NCI-H2081 treated with DMSO at 0.1 percent for 48 hours (cell line): ENCODE measurements at regions not wholly inside any gene's neighbourhood (a gene's known extent, or its start where the extent isn't known, plus 50 kb on each side); places are given as distances from the start of the nearest gene placed in this dataset.
"Not testable (repeated sequence)": the region's sequence is repeated elsewhere in the genome, so short reads cannot be mapped to it uniquely, and the experiment has no call there.

ENCODE experiments used
- DNase-seq: peaks from one replicate; lab custom pipeline; 2025; lab: John Stamatoyannopoulos, UW

DNA sequence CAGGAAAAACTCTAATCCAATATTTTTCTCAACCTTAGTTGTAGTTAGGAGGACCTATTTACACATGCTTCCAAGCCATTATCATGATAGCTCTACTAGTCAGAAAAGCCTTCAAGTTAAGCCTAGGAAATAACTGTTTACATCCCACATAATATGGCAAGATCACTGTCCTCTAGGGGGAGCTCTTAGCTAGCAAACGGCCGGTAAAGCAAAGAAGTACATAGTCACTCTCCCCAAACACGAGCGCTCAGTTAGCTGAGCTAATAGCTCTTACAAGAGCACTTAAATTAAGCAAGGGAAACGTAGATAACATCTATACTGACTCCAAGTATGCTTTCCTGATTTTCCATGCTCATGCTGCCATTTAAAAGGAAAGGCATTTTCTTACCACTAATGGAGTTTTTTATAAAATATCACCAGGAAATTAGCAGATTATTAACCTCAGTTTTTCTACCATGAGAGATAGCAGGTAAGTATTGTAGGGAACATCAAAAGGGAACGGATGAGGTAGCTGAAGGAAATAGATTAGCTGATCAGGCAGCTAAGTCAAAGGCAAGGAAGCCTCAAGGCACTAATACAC lies 100.6 kb upstream of the PABPC3 start:
- peak; percentile 19 for DNase-seq

DNA sequence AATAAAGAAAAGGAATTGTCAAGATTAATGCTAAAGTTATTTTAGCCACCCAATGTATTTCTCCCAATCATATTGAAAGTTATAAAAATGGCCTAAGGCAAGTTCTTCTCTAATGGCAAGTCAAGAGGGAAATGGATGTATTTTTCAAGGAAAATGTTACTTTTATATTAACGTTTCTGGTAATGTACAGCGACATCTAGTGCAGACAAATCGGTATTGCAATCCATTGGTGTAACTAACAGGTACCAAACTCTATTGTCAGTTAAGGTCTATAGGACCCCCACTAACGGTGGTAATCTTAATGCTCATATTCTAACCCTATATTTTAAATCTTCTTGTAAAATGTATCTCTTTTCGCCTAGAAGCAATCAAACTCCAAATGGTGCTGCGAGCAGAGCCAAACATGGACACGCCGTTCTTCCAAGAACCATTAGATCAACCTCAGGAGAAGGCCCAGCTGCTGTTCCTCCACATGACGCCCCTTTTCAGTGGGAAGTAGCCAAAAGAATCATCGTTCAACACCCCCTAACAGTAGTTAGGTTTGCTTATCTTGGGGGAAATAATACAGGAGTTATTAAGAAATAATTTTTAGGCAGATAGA lies 98.5 kb upstream of the PABPC3 start:
- DNase-seq = no peak

DNA sequence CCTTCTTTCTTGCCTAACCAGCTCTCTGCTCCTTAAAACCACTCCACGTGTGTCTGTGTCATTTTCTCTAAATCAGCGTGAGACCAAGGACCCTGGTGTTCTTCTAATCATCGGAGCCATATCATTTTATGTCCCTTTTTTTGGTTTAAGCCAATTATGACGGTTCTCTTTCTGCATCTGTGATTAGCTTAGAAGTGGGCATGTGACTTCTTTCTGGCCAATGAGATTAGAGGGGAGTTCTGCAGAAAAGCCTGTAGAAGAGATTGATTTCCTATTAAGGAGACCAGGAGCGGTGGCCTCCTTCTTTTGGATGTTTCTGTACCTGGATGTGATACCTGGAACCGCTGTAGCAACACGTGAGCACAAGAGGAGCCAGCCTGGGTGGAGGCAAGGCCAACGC lies 97.5 kb upstream of the PABPC3 start:
- DNase-seq = no peak

DNA sequence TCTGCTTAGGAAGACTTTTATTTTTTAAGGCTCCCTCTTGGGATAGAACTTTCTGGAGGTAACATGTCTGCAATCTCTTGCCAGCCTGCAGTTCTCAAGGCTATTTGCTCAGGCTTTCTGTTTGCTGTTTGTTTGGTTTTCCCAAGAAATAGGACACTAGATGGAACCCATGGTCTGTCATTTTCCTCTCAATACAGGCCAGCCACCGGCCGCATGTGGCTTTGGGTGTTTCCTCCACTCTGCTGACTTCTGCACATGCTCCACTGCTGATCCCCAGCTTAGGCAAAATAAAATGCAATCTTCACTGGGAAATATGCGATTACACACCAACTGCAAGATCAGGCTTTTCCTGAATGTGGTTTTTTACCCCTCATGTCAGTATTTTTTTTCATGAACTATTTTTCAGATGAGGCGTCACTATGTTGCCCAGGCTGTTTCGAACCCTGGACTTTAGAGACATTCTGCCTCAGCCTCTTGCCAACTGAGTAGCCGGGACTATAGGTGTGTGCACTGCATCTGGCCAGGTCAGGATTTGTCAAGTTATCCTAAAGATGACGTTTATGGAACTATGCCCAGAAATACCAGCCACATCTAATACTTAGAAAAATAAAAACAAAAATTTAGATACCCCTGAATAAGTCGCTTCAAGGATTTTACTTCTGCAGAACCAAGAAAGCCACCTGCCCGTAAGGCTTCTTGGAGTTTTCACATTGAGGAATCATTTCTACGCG lies 94.3 kb upstream of the PABPC3 start:
- DNase-seq = no peak

DNA sequence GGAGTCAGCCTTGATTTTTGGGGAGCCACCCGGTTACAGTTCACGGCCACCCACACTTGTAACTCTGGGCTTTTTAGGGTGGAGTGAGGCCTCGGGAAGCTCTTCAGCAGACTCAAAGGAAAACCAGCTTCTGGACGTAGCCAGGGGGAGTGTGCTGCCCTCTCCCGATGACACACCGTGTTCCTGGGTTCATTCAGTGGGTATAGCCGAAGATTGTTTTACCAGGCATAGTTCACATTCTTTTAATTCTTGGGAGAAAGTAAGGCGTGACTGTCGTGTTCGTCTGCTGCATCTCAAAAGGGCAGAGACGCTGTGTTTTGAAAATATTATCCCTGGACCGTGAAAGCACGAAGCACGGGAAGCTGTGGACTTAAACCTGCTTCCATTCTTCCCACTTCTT lies 93.6 kb upstream of the PABPC3 start:
- not testable (repeated sequence) for DNase-seq

DNA sequence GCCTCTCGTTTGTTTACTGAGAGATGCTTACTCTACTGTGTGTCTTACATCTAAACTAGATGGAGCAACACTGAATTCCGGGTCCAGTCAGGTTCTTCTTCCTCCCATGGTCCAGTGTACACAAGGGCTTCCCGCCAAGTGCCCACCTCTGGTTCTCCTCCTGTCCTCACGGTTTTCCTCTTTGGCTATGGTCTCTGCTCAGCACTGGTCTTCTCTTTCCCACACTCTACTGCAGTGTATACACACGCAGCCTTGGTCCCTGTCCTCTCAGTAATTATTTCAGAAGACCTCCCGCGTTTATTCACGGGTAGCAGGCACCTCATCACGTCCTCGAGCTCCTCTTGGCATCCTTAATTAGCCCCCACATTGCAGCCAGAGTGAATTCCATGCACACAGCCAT lies 91.4 kb upstream of the PABPC3 start:
- not testable (repeated sequence) for DNase-seq

DNA sequence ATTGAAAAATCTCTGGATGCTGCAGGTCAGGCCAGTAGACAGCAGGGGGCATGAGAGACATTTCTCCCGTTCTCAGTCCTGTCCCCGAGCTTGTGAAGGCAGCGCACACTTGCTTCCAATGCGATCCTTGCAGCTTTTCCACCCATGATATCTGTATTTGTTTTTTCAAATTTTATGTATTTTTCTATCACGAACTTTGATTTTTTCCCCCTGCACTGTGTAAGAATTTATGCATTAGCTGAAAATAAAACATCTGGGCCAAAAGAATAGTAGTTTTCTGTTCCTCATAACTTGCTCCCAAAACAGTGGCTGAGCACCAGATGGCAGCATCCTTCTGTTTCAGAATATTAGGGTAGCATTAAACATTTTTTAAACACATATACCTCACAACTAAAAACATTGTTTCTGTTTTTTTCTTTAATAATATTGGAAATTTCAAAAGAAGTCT lies 90.9 kb upstream of the PABPC3 start:
- not testable (repeated sequence) for DNase-seq

DNA sequence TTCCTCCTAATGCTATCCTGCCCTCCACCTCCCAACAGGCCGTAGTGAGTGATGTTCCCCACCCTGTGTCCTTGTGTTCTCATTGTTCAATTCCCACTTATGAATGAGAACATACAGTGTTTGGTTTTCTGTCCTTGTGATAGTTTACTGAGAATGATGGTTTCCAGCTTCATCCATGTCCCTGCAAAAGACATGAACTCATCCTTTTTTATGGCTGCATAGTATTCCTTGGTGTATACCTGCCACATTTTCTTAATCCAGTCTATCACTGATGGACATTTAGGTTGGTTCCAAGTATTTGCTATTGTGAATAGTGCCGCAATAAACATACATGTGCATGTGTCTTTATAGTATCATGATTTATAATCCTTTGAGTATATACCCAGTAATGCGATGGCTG lies 88.5 kb upstream of the PABPC3 start:
- DNase-seq = not testable (repeated sequence)

DNA sequence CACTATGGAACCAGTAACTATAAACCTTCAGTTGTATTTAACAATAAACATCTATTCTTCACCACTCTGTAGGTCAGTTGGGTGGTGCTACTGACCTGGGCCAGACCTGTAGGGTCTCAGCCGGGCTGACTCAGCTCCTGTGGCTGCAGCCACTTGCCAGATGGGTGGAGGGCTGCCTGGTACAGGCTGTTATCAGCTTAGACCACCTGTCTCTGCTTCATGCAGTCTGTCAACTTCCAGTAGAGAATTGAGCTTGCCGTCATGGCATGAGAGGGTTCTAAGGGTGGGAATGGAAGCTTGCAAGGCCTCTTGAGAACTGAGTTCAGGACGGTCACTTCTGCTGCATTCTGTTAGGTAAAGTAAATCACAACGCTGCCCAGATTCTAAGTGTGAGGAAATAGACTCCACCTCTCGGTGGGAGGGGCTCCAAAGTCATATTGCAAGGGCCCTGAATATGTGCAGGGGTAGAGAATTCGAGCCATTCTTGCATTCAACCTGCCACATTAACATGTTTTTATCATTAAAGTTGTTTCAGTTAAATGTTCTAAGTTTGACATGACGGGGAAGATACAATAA lies 81.5 kb upstream of the PABPC3 start:
- DNase-seq = not testable (repeated sequence)

DNA sequence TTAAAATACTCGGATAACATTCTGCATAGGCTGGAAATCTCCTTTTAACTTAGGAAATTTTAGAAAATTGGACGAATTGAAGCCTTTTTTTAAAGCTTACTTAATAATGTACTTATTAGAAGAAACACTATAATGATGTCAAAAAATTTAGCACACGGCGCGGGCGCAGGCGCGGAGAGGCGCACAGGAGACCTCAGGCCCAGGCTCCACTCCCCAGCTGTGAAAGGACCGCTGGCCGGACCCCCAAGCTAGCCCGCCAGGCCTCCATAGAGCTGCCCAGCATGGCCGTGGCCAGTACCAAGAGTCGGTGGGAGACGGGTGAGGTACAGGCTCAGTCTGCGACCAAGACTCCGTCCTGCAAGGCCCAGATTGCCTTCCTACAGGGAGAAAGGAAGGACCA lies 78.8 kb upstream of the PABPC3 start:
- not testable (repeated sequence) for DNase-seq

DNA sequence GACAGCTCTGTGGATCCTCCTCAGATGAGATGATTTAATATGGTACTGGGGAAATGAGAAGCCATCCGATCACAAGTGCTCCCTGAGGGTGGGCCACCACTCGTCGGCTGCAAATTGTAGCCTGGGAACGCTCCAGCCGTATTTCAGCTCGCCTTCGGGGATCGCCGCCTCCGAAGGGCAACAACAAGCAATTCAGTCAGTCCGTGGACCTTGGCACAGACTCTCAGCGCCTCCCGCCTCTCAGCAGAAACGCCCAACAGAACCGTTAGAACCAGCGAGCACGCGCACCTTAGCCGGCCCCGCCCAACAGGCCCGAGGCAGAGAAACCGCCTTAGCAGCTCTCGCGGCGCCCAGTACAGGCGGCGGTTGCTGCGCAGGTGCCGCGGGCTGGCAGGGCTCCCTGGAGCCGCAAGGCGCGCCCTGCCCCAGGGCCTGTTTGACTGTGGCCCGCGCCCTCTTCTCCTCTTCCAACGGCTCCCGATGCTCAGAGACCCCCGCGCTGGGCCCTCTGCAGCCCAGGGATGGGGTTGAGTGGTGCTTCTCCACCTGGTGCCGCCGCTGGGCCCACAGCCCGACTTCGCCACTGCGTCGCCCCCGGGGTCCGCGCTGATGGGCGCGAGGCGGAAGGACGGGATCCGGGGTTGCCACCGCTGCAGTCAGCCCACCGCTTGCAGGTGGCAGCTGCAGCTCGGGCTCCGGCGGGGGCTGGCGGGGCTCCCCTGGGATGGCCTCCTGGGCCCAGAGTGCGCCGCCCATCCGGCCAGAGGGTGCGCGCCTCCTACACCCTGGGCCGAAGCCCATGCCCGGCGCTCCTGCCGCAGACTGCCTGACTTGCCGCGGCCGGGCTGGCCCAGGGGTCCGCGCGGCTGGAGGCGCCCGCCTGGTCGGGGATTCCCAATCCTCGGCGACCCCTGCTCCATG lies 77.9 kb upstream of the PABPC3 start:
- peak; percentile 17 for DNase-seq

DNA sequence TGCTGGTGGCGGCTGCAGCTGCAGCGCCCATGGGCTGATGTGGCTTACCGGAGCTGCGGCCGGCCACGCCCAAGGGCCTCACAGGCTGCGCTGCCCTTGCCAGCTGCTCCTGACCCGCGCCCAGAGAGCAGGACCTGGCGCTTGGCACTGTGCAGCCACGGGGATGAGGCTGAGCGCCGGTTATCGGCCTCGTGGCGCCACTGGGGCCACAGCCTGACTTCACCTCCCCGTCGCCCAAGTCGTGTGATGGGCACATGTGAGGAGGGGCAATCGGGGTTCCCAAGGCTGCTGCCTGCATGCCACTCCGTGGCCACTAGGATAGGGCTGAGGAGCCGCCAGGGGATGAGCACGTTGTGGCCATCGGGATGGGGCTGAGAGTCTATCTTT lies 77.2 kb upstream of the PABPC3 start:
- no peak for DNase-seq

DNA sequence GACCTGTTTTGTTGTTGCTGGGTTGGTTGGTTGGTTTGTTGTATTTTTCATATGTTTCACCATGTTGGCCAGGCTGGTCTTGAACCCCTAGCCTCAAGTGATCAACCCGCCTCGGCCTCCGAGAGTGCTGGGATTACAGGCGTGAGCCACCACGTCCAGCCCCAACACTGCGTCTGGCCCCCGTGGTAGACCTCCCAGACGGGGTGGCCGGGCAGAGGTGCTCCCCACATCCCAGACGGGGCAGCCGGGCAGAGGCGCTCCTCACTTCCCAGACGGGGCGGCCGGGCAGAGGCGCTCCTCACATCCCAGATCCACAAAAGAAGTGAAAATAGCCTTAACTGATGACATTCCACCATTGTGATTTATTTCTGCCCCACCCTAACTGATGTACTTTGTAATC lies 76.2 kb upstream of the PABPC3 start:
- DNase-seq = not testable (repeated sequence)

DNA sequence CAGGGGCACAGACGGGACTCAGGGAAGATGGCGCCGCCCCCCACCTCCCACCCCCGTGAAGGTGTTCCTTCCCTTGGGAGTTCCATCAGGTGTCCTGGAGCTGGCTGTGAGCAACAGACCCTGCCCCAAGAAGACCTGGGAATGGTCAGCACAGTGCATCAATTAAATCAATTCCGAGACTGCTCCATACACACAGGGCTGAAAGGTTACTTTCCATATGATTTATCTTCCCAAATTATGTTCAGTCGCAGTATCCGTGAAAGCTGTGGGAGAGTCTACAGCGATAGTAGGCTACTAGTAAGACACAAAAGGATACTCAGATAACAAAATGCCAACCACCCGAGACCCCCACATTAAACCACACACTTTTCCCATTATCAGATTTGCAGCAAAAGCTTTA lies 71.8 kb upstream of the PABPC3 start:
- DNase-seq = no peak

DNA sequence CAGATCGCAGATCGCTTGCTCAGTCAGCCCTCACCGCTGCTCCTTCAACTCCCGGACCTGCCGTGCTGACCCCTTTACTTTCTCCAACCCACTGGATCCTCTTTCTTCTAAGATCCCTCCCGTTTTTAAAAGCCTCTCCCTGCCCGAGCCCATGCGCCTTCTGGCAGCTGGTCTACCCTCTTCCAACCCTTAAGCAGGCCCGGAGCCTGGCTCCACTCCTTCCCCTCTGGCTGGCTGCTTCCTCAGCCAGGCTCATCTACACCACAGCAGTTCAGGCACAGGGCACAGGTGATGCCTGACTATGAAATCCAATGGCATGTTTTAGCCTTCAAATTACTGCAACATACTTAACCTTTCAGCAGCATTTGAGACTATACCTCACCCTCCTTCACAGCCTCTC lies 63.8 kb upstream of the PABPC3 start:
- DNase-seq = no peak

DNA sequence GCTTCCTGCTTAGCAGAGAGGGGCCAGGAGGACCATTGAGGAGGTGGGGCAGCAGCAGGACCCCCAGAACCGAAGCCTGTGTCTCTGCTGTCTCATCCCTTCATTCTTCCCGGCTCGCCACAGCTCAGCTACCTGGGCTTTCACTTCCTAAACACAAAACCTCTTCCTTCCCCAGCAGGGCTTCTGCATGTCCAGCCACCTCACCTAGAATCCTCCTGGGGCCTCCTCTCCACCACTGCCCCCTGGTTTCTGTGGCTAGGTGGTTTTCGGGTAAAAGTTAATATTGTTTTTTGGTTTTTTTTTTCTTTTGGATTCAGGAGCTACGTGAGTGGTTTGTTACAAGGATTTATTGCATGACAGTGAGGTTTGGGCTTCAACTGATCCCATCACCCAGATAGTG lies 61.8 kb upstream of the PABPC3 start:
- no peak for DNase-seq

DNA sequence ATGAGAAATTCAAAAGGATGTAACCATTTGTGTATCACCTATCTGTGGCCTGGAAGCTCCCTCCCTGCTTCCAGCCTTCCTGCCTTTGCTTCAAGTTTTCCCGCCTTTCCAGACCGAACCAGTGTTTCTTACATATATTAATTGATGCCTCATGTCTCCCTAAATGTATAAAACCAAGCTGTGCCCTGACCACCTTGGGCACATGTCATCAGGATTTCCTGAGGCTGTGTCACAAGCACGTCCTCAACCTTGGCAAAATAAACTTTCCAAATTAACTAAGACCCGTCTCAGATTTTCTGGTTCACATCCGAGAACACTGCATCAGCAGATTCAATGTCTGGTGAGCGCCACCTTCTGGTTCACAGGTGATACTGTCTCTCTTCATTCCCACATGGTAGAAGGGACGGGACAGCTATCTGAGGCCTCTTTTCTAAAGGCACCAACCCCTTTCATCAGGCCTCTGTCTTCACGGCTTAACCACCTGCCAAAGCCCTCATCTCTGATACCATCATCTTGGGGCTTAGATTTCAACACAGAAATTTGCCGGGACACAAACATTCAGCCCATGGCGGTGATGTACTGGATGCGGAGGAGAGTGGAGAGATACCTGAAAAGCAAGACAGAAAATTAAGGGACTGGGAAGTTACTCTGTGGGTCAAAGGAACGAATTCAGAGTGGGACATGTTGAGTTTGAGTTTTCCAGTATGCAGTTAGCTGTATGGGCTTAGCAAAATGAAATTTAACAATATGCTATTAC lies 58.7 kb upstream of the PABPC3 start:
- DNase-seq = no peak

DNA sequence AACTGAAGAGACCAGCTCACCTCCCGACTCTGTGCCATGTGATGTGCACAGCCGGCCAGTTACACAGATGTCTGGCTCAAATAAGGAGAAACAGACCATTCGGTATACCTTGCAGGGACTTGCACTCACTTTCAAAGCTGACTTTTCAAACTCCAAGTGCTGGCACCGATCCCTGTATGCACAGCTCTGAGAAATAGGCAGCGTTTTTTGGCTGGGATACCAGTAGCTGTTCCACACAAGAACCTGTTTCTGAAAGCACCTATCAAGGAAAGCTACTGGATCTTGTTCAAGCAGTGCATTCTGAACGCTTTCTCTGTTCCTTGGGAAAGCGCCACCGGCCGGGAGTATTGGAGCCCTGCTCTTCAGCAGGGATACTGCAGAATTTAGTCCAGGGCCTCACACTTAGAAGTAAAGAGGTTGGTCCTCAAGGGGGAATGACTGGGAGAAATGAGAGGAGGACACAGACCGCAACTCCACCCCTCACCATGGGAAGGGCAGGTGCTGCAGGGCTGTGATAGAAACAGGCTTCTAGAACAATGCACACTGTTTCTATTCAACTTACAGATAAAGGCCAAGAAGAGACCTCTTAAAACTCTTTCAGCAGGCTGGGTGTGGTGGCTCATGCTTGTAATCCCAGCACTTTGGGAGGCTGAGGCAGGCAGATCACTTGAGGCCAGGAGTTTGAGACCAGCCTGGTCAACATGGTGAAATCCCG lies 53.6 kb upstream of the PABPC3 start:
- no peak for DNase-seq

DNA sequence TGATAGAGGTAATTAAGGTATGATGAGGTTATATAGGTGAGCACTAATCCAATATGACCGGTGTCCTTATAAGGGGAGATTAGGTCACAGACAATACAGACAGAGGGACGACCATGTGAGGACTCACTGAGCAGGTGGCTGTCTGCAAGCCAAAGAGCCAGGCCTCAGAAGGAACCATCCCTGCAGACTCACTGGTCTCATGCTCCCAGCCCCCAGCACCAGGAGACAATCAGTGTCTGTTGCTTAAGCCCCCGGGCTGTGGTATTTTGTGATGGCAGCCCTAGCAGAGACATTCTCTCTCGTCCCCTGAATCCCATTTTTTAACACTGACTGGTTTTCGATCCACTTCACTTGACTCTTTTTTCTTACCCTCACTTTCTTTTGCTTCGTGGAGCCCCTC lies 51.9 kb upstream of the PABPC3 start:
- no peak for DNase-seq
